Ishikawa (cell line): ENCODE measurements at regions not wholly inside any gene's neighbourhood (a gene's known extent, or its start where the extent isn't known, plus 50 kb on each side); places are given as distances from the start of the nearest gene placed in this dataset.

Experiments used
- RAD21 ChIP-seq: IDR thresholded peaks from 2 replicates; pipeline ENCODE4 v1.6.1; 2012; ENCODE audit warnings: low read depth
- TAF1 ChIP-seq: IDR thresholded peaks from 2 replicates; pipeline ENCODE4 v1.6.1; 2012; ENCODE audit warnings: low read depth, mild to moderate bottlenecking
- TF ChIP-seq, protein P1 (sequence below): IDR thresholded peaks from 2 replicates; pipeline ENCODE4 v1.6.1; 2012

DNA sequence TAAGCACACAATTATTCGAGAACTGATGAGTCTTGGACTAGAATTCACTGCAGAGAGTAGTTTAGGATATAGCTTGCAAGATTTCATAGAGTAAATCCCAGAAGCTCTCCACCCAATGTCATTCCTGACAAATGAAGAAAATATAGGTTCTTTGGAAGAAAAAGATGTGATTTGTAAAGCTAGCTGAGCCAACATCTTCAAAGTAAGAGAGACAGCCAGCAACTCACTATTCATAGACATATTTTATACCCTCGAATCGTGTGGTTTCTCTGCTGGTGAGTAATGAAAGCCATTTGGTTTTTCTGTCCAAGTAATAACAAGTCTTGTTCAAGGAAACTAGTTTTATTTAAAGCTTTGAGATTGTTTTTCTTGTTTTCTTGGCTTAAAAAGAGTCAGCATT lies 165.7 kb upstream of the SYT6 start:
- TF ChIP-seq RAD21 (no peak), TAF1 (no peak)
- TF ChIP-seq, protein P1, sequence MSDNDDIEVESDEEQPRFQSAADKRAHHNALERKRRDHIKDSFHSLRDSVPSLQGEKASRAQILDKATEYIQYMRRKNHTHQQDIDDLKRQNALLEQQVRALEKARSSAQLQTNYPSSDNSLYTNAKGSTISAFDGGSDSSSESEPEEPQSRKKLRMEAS = no peak
